MM.1S (cell line): ENCODE measurements at regions not wholly inside any gene's neighbourhood (a gene's known extent, or its start where the extent isn't known, plus 50 kb on each side); places are given as distances from the start of the nearest gene placed in this dataset.

Experiments used
- DNase-seq: peaks from one replicate; pipeline ENCODE4 v3.0.0-alpha.2; 2015
- H2AFZ ChIP-seq: fragments of 300-600 bp; sonication (generic); 2 replicates; pipeline ENCODE4 v1.6.0; 2016; ENCODE audit warnings: antibody characterized with exemption, low read length
- H3F3A ChIP-seq: fragments of 300-600 bp; sonication (generic); 2 replicates; pipeline ENCODE4 v1.6.1; 2016; ENCODE audit warnings: mild to moderate bottlenecking, antibody characterized with exemption, low read length, moderate library complexity, mixed read lengths; ENCODE audit not compliant: insufficient read depth
- H3K27ac ChIP-seq: fragments of 300-600 bp; sonication (generic); 2 replicates; pipeline ENCODE4 v1.5.1; 2016; ENCODE audit warnings: mild to moderate bottlenecking, low read length
- H3K27me3 ChIP-seq: fragments of 300-600 bp; sonication (generic); replicated peaks from 2 replicates; pipeline ENCODE4 v1.6.0; 2016; ENCODE audit warnings: low read length; ENCODE audit not compliant: insufficient read depth
- H3K36me3 ChIP-seq: fragments of 300-600 bp; sonication (generic); replicated peaks from 2 replicates; pipeline ENCODE4 v1.6.1; 2016; ENCODE audit warnings: mild to moderate bottlenecking, low read length, mixed read lengths; ENCODE audit not compliant: insufficient read depth
- H3K4me1 ChIP-seq: fragments of 300-600 bp; sonication (generic); 2 replicates; pipeline ENCODE4 v1.6.1; 2016; ENCODE audit warnings: low read length, mixed read lengths
- H3K4me2 ChIP-seq: fragments of 300-600 bp; sonication (generic); 2 replicates; pipeline ENCODE4 v1.6.0; 2016; ENCODE audit warnings: low read depth, low read length
- H3K4me3 ChIP-seq: fragments of 300-600 bp; sonication (generic); 2 replicates; pipeline ENCODE4 v1.5.1; 2016; ENCODE audit warnings: low read length, mixed read lengths
- H3K79me2 ChIP-seq: fragments of 300-600 bp; sonication (generic); 2 replicates; pipeline ENCODE4 v1.6.1; 2016; ENCODE audit warnings: mixed run types, low read length, mixed read lengths
- H3K9ac ChIP-seq: fragments of 300-600 bp; sonication (generic); 2 replicates; pipeline ENCODE4 v1.6.1; 2016; ENCODE audit warnings: low read length, mixed read lengths
- H3K9me2 ChIP-seq: fragments of 300-600 bp; sonication (generic); replicated peaks from 2 replicates; pipeline ENCODE4 v1.6.1; 2016; ENCODE audit warnings: mild to moderate bottlenecking, low read length, mixed read lengths; ENCODE audit not compliant: insufficient read depth
- H3K9me3 ChIP-seq: fragments of 300-600 bp; sonication (generic); replicated peaks from 2 replicates; pipeline ENCODE4 v1.6.1; 2016; ENCODE audit warnings: mild to moderate bottlenecking, low read length, mixed read lengths; ENCODE audit not compliant: insufficient read depth
- H4K20me1 ChIP-seq: fragments of 300-600 bp; sonication (generic); 2 replicates; pipeline ENCODE4 v1.6.1; 2016; ENCODE audit warnings: mild to moderate bottlenecking, low read length, moderate library complexity, mixed read lengths; ENCODE audit not compliant: insufficient read depth
- EZH2 ChIP-seq: fragments of 300-600 bp; sonication (generic); optimal IDR thresholded peaks from 2 replicates; pipeline ENCODE3; 2017; ENCODE audit warnings: low read depth, mild to moderate bottlenecking, antibody characterized with exemption, low read length, mixed read lengths
- EZH2phosphoT487 ChIP-seq: fragments of 300-600 bp; sonication (generic); IDR thresholded peaks from 2 replicates; pipeline ENCODE4 v1.6.1; 2018; ENCODE audit warnings: antibody characterized with exemption, low read length
- TF ChIP-seq, protein P1 (sequence below): fragments of 300-600 bp; sonication (generic); IDR thresholded peaks from 2 replicates; pipeline ENCODE4 v1.5.1; 2016; ENCODE audit warnings: antibody characterized with exemption, low read length, mixed read lengths

DNA sequence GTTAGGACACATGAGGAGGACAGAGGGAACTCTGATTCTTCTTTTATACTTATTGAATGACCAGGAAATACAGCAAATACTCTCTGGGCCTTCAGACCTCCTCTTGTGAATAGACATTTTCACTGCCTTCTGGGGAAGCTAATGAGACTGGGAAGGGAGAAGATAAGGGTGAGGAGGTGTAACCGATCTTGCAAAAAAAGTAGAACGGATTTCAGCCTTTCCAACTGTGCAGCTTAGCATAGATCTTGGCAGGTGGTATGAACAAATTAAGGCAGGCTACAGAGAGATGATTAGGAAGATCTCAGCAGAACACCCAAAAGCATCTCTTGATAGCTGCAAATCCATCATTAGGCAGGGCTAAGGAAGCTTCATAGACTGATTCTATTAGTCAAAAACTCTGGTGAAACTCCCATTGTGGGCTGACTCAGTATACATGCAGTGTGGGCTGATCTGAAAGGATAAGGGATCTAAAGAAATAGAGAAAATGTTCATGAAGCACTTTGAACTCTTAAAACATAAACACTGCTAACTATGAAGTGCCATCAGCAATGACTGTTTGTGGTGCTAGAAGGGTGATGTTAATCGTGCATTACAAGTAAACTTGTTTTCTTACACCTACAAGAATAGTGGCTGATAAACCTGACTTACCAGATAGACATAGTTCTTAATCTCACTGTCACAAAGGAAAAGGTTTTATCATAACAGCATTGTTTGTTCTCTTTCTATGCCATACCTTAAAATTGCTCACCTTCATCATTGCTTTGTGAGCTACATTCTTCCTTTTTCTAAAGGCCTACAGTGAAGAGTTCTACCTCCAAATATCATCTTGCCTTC, 85.5 kb upstream of the PALMD start:
- no peaks in the 10 kb centered on the region for H3K9me2 ChIP-seq
- H3K9ac ChIP-seq = no peak overlapping the region
- peaks cover 9% of the 10 kb centered on the region; the same call in 1 of the 2 replicates for H3K4me1 ChIP-seq
- no peaks in the 10 kb centered on the region for H3K79me2 ChIP-seq
- H3K27me3 ChIP-seq = no peaks in the 10 kb centered on the region
- H3K4me2 ChIP-seq = no peak overlapping the region
- H2AFZ ChIP-seq = no peak overlapping the region
- no peaks in the 10 kb centered on the region for H3K9me3 ChIP-seq
- TF ChIP-seq EZH2 (no peak), EZH2phosphoT487 (no peak)
- TF ChIP-seq, protein P1, sequence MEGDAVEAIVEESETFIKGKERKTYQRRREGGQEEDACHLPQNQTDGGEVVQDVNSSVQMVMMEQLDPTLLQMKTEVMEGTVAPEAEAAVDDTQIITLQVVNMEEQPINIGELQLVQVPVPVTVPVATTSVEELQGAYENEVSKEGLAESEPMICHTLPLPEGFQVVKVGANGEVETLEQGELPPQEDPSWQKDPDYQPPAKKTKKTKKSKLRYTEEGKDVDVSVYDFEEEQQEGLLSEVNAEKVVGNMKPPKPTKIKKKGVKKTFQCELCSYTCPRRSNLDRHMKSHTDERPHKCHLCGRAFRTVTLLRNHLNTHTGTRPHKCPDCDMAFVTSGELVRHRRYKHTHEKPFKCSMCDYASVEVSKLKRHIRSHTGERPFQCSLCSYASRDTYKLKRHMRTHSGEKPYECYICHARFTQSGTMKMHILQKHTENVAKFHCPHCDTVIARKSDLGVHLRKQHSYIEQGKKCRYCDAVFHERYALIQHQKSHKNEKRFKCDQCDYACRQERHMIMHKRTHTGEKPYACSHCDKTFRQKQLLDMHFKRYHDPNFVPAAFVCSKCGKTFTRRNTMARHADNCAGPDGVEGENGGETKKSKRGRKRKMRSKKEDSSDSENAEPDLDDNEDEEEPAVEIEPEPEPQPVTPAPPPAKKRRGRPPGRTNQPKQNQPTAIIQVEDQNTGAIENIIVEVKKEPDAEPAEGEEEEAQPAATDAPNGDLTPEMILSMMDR = no peak
- DNase-seq = no peak
- no peaks in the 10 kb centered on the region for H3F3A ChIP-seq
- no peak overlapping the region for H3K4me3 ChIP-seq
- H3K27ac ChIP-seq = no peak overlapping the region
- H4K20me1 ChIP-seq = no peaks in the 10 kb centered on the region
- no peaks in the 10 kb centered on the region for H3K36me3 ChIP-seq

DNA sequence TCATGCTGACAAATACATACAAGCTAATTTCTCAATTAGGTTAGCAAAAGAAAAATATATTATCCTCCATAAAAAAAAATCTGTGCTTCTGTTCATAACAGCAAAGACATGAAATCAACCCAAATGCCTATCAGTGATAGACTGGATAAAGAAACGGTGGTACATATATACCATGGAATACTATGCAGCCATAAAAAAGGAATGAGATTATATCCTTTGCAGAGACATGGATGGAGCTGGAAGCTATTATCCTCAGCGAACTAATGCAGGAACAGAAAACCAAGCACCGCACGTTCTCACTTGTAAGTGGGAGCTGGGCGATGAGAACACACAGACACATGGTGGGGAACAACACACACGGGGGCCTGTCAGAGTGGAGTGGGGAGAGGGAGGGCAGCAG, 84.0 kb upstream of the PALMD start:
- Histone ChIP-seq H3K9ac (no peak overlapping the region), H3K9me3 (no peaks in the 10 kb centered on the region), H3K79me2 (no peaks in the 10 kb centered on the region), H3K9me2 (no peaks in the 10 kb centered on the region), H3K27me3 (no peaks in the 10 kb centered on the region), H4K20me1 (no peaks in the 10 kb centered on the region), H3K4me1 (peaks cover 5% of the 10 kb centered on the region; the same call in 1 of the 2 replicates), H3K27ac (no peak overlapping the region), H3K36me3 (no peaks in the 10 kb centered on the region), H2AFZ (no peak overlapping the region), H3K4me3 (no peak overlapping the region), H3F3A (no peaks in the 10 kb centered on the region), H3K4me2 (no peak overlapping the region)
- no peak for TF ChIP-seq EZH2
- TF ChIP-seq, protein P1 = no peak
- TF ChIP-seq EZH2phosphoT487 = no peak
- no peak for DNase-seq

DNA sequence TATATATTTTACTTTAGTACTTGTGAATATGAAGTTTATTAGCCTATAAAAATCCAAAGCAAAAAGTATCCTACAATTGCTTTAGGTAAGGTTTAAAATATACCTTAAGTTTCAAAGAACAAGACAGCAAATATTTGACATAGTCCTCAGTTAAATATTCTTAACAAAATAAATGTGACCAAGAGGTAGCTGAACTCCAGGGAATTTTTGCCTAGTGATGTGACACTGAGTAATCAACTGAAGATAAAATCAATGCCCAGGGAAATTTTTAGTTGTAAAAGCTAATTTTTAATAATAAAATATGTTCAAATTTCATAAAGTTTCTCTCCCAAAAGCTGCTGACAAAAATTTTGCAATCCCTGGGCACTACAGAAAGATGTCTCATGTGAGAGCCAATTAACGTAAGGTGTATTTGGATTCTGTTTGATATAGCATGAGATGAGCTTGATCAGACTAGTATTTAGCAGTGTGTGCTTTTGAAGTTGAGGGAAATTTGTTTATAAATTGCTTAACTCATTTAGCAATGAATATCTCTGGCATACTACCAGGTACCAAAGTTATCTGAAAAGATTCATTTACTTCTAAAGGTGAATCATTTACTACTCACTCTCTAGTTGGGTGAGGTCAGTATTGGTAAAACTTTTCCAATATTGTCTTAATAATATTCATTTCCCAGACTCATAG, 80.2 kb upstream of the PALMD start:
- H3K27me3 ChIP-seq = no peaks in the 10 kb centered on the region
- H3K36me3 ChIP-seq = no peaks in the 10 kb centered on the region
- no peaks in the 10 kb centered on the region for H3K9me3 ChIP-seq
- no peaks in the 10 kb centered on the region for H3K4me1 ChIP-seq
- H4K20me1 ChIP-seq = no peaks in the 10 kb centered on the region
- no peak for TF ChIP-seq EZH2phosphoT487
- TF ChIP-seq EZH2 = no peak
- no peak overlapping the region for H3K9ac ChIP-seq
- no peaks in the 10 kb centered on the region for H3F3A ChIP-seq
- no peak overlapping the region for H3K4me2 ChIP-seq
- no peak overlapping the region for H2AFZ ChIP-seq
- no peak for DNase-seq
- no peaks in the 10 kb centered on the region for H3K79me2 ChIP-seq
- H3K27ac ChIP-seq = no peak overlapping the region
- no peaks in the 10 kb centered on the region for H3K9me2 ChIP-seq
- no peak overlapping the region for H3K4me3 ChIP-seq
